GM12874 (cell line): ENCODE measurements at regions not wholly inside any gene's neighbourhood (a gene's known extent, or its start where the extent isn't known, plus 50 kb on each side); places are given as distances from the start of the nearest gene placed in this dataset.

Experiments used
- CTCF ChIP-seq: IDR thresholded peaks from 2 replicates; pipeline ENCODE4 v1.5.1; 2011; ENCODE audit warnings: low read depth, mild to moderate bottlenecking, control low read depth, low read length, moderate library complexity; ENCODE audit not compliant: insufficient read depth

- TF ChIP-seq CTCF, result no peak
Observed at GRCh38 chr12:13609894-13610679, 371.3 kb downstream of the GRIN2B start.

GRCh38 chr12:13606290-13606689 is 375.1 kb downstream of the GRIN2B start:
- TF ChIP-seq CTCF, result no peak

GRCh38 chr12:13603953-13604352 is 377.4 kb downstream of the GRIN2B start:
- TF ChIP-seq CTCF, result no peak

- no peak for TF ChIP-seq CTCF
Observed at GRCh38 chr12:13602172-13602571, 379.2 kb downstream of the GRIN2B start.

- no peak for TF ChIP-seq CTCF
Observed at GRCh38 chr12:13599176-13599575, 382.2 kb downstream of the GRIN2B start.

GRCh38 chr12:13597837-13598236 is 383.6 kb downstream of the GRIN2B start:
- no peak for TF ChIP-seq CTCF

- no peak for TF ChIP-seq CTCF
Observed at GRCh38 chr12:13597166-13597565, 384.2 kb downstream of the GRIN2B start.
